ENCODE measurements at regions not wholly inside any gene's neighbourhood (a gene's known extent, or its start where the extent isn't known, plus 50 kb on each side); places are given as distances from the start of the nearest gene placed in this dataset.

DNA sequence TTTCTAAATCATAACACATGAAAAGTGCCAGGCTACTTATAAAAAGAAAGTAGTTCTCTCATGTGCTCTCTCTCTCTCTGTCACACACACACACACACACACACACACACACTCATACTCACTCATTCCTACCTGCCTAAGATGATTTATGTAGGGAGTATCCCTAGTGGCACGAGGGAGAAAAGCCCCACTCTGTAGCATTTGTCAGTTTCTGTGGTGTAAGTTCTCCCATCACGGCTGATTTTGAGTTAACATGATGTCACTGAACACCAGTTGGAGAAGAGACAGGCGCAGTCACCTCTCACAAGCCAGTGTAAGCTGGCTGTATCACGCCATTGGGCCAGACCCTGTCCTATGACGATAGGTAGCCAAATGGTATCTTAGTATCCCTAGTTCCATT is 395.4 kb downstream of the SFMBT2 start:
- TF ChIP-seq BHLHE40 (IDR thresholded peaks at IDR 0.05; ENCODE audit: borderline replicate concordance) (no peak), SP1 (IDR thresholded peaks at IDR 0.05) (no peak), FOXA1 (IDR thresholded peaks at IDR 0.05) (no peak), CTBP1 (IDR thresholded peaks at IDR 0.05; ENCODE audit: borderline replicate concordance) (no peak), LEF1 (IDR thresholded peaks at IDR 0.05; ENCODE audit: borderline replicate concordance) (no peak), ELF4 (IDR thresholded peaks at IDR 0.05) (no peak), ARNT (IDR thresholded peaks at IDR 0.05) (no peak), HDGF (IDR thresholded peaks at IDR 0.05; ENCODE audit: borderline replicate concordance) (no peak), FOXK2 (IDR thresholded peaks at IDR 0.05) (no peak)

All from HEK293T (cell line).